Lung (tissue), 11 donors: ENCODE measurements at regions not wholly inside any gene's neighbourhood (a gene's known extent, or its start where the extent isn't known, plus 50 kb on each side); places are given as distances from the start of the nearest gene placed in this dataset.
A peak's percentile ranks its signal among the peaks of the same experiment; 100 is the strongest.

ENCODE experiments used
- ATAC-seq: fragments of 200-7000 bp; cut with Tn5 transposase; one replicate; pipeline ENCODE4 v1.9.1; 2020; ENCODE audit warnings: moderate number of reproducible peaks; ENCODE audit not compliant: insufficient read depth, low FRiP score
- DNase-seq, 3 donors: peaks; one replicate each; pipeline ENCODE4 v3.0.0-alpha.2; 2013 to 2017
- H3K27ac ChIP-seq, 2 donors: one replicate each; pipeline ENCODE4 v1.5.1; 2013; ENCODE audit warnings: mild to moderate bottlenecking in 2 of 2, moderate library complexity in 2 of 2, control low read depth in 1 of 2, inconsistent platforms in 1 of 2, low read depth in 1 of 2, low read length in 1 of 2
- H3K27me3 ChIP-seq, 3 donors: one replicate each; pipeline ENCODE4 v1.5.1; 2013; ENCODE audit warnings: low read length in 2 of 3; ENCODE audit not compliant: control insufficient read depth in 3 of 3, insufficient read depth in 3 of 3
- H3K36me3 ChIP-seq, 4 donors: one replicate each; pipeline ENCODE4 v1.5.1; 2013; ENCODE audit warnings: low read length in 4 of 4, mild to moderate bottlenecking in 1 of 4, moderate library complexity in 1 of 4; ENCODE audit not compliant: control insufficient read depth in 4 of 4, insufficient read depth in 4 of 4
- H3K4me1 ChIP-seq, 5 donors: one replicate each; pipeline ENCODE4 v1.5.1; 2013; ENCODE audit warnings: low read length in 5 of 5, mild to moderate bottlenecking in 2 of 5, moderate library complexity in 1 of 5; ENCODE audit not compliant: control insufficient read depth in 5 of 5, insufficient read depth in 5 of 5
- H3K4me3 ChIP-seq: one replicate; pipeline ENCODE4 v1.5.1; 2013; ENCODE audit warnings: mild to moderate bottlenecking, control low read depth, moderate library complexity
- H3K9ac ChIP-seq, 2 donors: one replicate each; pipeline ENCODE4 v1.5.1; 2013; ENCODE audit warnings: low read length in 2 of 2, control low read depth in 1 of 2; ENCODE audit not compliant: insufficient read depth in 1 of 2
- H3K9me3 ChIP-seq, 4 donors: one replicate each; pipeline ENCODE4 v1.5.1; 2013; ENCODE audit warnings: low read length in 3 of 4, mild to moderate bottlenecking in 1 of 4, moderate library complexity in 1 of 4; ENCODE audit not compliant: control insufficient read depth in 4 of 4, insufficient read depth in 3 of 4
- CTCF ChIP-seq: IDR thresholded peaks from 2 replicates; pipeline ENCODE4 v1.5.1; 2012; ENCODE audit warnings: mild to moderate bottlenecking; ENCODE audit errors: control extremely low read depth, extremely low read depth
- WGBS, 2 donors: extraction: QIAGEN DNeasy Blood & Tissue Kit; methylation state at CpG; one replicate each; pipeline ENCODE4 v1.1.7; 2013; 5-methylcytosine and 5-hydroxymethylcytosine counted together
- donor health status: control.
- donor health status: control.
- donor health status: Bipolar disorder and iron deficiency.
- donor health status: healthy.
- donor health status: DM: yes; HTN: yes; CAD: no.

GRCh38 chr18:5772306-5773105, 122.8 kb downstream of the TMEM200C start:
- H3K4me3 ChIP-seq, result no peak overlapping the region
- no peak for ATAC-seq

GRCh38 chr18:5771343-5771742, 124.0 kb downstream of the TMEM200C start:
- Histone ChIP-seq H3K9me3 (peaks cover 0 to 2% (median 0%) of the 10 kb centered on the region in 4 donors), H3K4me3 (no peak overlapping the region), H3K9ac (no peak overlapping the region), H3K36me3 (no peaks in the 10 kb centered on the region), H3K27me3 (no peaks in the 10 kb centered on the region), H3K4me1 (peaks cover 0 to 19% (median 0%) of the 10 kb centered on the region in 5 donors), H3K27ac (no peak overlapping the region)
- TF ChIP-seq CTCF, result no peak
- ATAC-seq, result no peak
- WGBS, 2 donors, result 79 to 85% methylated on average over 5 of the region's 5 CpGs
- DNase-seq, result no peak

More at GRCh38 chr18:5772306-5773105, 122.8 kb downstream of the TMEM200C start:
- H3K27ac ChIP-seq, result no peak overlapping the region
- H3K9me3 ChIP-seq, result no peaks in the 10 kb centered on the region
- no peak overlapping the region for H3K9ac ChIP-seq
- WGBS, 2 donors, result 56 to 71% methylated on average over 14 of the region's 14 CpGs
- TF ChIP-seq CTCF, result no peak
- H3K4me1 ChIP-seq, result peaks cover 0 to 19% (median 0%) of the 10 kb centered on the region in 5 donors
- no peaks in the 10 kb centered on the region for H3K27me3 ChIP-seq
- no peaks in the 10 kb centered on the region for H3K36me3 ChIP-seq
- DNase-seq, result peak; percentile 66 to 75 (median 74)

- no peak for TF ChIP-seq CTCF
- ATAC-seq (no peak), DNase-seq (no peak)
- Histone ChIP-seq H3K9ac (no peak overlapping the region), H3K4me1 (peaks cover 0 to 19% (median 0%) of the 10 kb centered on the region in 5 donors), H3K36me3 (no peaks in the 10 kb centered on the region), H3K4me3 (no peak overlapping the region), H3K27ac (no peak overlapping the region), H3K9me3 (peaks cover 0 to 2% (median 0%) of the 10 kb centered on the region in 4 donors), H3K27me3 (no peaks in the 10 kb centered on the region)
- WGBS, 2 donors, result 62 to 66% methylated on average over 4 of the region's 4 CpGs
These were observed 125.1 kb downstream of the TMEM200C start for GRCh38 chr18:5770176-5770575.

- DNase-seq (no peak), ATAC-seq (no peak)
- Histone ChIP-seq H3K4me1 (peaks cover 0 to 19% (median 0%) of the 10 kb centered on the region in 5 donors), H3K9ac (no peak overlapping the region), H3K27me3 (no peaks in the 10 kb centered on the region), H3K4me3 (no peak overlapping the region), H3K36me3 (no peaks in the 10 kb centered on the region), H3K27ac (no peak overlapping the region), H3K9me3 (peaks cover 0 to 2% (median 0%) of the 10 kb centered on the region in 4 donors)
- TF ChIP-seq CTCF, result no peak
- 73 to 82% methylated on average over 6 of the region's 6 CpGs for WGBS, 2 donors
These were observed 126.9 kb downstream of the TMEM200C start for GRCh38 chr18:5768454-5768853.
